Endothelial cell (in vitro differentiated cells): ENCODE measurements at regions not wholly inside any gene's neighbourhood (a gene's known extent, or its start where the extent isn't known, plus 50 kb on each side); places are given as distances from the start of the nearest gene placed in this dataset.

ENCODE experiments used
- DNase-seq: peaks from one replicate; pipeline ENCODE4 v3.0.0; 2021; ENCODE audit warnings: low spot score
- H3K27ac Mint-ChIP-seq: one replicate; pipeline ENCODE4 v1.8.0; 2021; ENCODE audit warnings: mixed read lengths, inconsistent platforms; ENCODE audit not compliant: unreplicated experiment
- H3K27me3 Mint-ChIP-seq: one replicate; pipeline ENCODE4 v1.8.0; 2021; ENCODE audit warnings: mild to moderate bottlenecking, moderate library complexity, mixed read lengths, inconsistent platforms; ENCODE audit not compliant: unreplicated experiment
- H3K36me3 Mint-ChIP-seq: one replicate; pipeline ENCODE4 v1.8.0; 2021; ENCODE audit warnings: mild to moderate bottlenecking, low read depth, mixed read lengths, inconsistent platforms; ENCODE audit not compliant: unreplicated experiment
- H3K4me1 Mint-ChIP-seq: one replicate; pipeline ENCODE4 v1.8.0; 2021; ENCODE audit warnings: mild to moderate bottlenecking, mixed read lengths, inconsistent platforms; ENCODE audit not compliant: unreplicated experiment
- H3K4me3 Mint-ChIP-seq: one replicate; pipeline ENCODE4 v1.8.0; 2021; ENCODE audit warnings: mild to moderate bottlenecking, mixed read lengths, inconsistent platforms; ENCODE audit not compliant: unreplicated experiment
- H3K9me3 Mint-ChIP-seq: one replicate; pipeline ENCODE4 v1.8.0; 2021; ENCODE audit warnings: mixed read lengths, inconsistent platforms; ENCODE audit not compliant: unreplicated experiment
- TF ChIP-seq, protein P1 (sequence below): fragments of 200-600 bp; sonication (generic); IDR thresholded peaks from one replicate; pipeline ENCODE4 v1.5.0; 2021; ENCODE audit warnings: antibody characterized with exemption; ENCODE audit not compliant: unreplicated experiment

DNA sequence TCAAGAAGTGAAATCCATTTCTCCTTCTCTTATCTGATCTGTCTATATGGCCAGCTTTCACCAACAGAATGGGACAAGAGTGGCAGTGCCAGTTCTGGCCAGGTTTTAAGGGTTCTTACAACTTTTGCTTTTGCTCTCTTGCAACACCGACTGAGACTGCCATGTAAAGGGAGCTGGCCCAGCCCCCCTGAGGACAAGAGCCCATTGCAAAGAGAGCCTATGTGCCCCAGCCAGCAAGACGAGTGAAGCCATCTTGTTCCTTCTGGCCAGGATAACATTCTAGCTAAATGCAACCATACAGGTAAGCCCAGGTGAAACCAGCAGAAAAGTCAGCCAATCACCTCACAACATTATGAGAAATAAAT, 101.0 kb upstream of the RND3 start:
- Mint-ChIP-seq H3K36me3 (no peaks in the 10 kb centered on the region), H3K27ac (no peak overlapping the region), H3K9me3 (no peaks in the 10 kb centered on the region), H3K4me1 (peaks cover under 1% of the 10 kb centered on the region), H3K4me3 (no peak overlapping the region), H3K27me3 (no peaks in the 10 kb centered on the region)
- no peak for DNase-seq
- TF ChIP-seq, protein P1, sequence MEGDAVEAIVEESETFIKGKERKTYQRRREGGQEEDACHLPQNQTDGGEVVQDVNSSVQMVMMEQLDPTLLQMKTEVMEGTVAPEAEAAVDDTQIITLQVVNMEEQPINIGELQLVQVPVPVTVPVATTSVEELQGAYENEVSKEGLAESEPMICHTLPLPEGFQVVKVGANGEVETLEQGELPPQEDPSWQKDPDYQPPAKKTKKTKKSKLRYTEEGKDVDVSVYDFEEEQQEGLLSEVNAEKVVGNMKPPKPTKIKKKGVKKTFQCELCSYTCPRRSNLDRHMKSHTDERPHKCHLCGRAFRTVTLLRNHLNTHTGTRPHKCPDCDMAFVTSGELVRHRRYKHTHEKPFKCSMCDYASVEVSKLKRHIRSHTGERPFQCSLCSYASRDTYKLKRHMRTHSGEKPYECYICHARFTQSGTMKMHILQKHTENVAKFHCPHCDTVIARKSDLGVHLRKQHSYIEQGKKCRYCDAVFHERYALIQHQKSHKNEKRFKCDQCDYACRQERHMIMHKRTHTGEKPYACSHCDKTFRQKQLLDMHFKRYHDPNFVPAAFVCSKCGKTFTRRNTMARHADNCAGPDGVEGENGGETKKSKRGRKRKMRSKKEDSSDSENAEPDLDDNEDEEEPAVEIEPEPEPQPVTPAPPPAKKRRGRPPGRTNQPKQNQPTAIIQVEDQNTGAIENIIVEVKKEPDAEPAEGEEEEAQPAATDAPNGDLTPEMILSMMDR = no peak

DNA sequence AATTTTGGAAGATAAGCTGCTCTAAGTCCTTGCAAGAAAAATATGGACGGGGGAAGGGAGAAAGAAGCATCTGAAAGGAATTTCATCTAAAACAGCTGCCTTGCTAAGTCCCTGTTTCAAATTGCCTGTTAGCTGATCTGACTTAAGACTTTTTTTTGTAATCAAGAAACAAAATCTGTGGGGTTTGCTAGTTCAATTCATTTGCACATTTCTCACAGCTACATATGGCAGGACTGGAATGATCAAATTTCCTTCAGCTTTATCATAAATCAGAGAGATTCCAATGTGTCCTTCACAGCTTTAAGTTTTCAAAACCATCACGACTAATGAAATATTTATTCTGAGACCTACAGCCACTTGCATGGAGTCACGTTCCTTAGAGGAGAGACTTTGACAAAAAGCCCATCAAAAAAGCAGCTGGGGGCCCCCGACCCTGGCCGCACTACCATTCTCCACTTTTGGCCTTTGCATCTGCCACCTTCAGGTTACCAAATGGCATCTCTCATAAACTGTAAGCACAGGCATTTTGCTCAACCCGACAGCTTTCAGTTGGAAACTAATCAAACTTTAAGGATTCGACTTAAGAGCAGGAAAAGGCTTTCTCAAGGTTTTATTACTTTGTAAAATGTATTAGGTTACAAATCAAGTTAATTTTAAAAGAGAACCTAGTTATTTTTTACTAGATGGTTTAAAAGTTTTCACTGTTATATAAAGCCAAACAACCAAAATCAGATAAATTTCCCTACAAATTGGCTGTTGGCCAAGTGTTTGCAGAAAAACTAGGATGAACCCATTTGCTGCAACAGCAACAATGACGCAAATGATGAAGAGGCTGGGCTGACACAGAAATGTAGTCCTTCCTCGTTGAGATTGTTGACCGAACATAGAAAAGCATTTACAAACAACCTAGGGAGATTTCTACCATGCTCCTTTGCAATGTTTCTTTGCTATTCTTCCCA, 100.4 kb upstream of the RND3 start:
- Mint-ChIP-seq H3K4me1 (no peaks in the 10 kb centered on the region), H3K4me3 (no peak overlapping the region), H3K27me3 (no peaks in the 10 kb centered on the region), H3K36me3 (no peaks in the 10 kb centered on the region), H3K9me3 (no peaks in the 10 kb centered on the region), H3K27ac (no peak overlapping the region)
- no peak for DNase-seq
- TF ChIP-seq, protein P1 = no peak

- H3K27ac Mint-ChIP-seq = no peak overlapping the region
These were observed 99.4 kb upstream of the RND3 start for GRCh38 chr2:150586858-150587257.

GRCh38 chr2:150585221-150585971, 97.9 kb upstream of the RND3 start:
- Mint-ChIP-seq H3K27me3 (no peaks in the 10 kb centered on the region), H3K9me3 (no peaks in the 10 kb centered on the region), H3K4me3 (no peak overlapping the region), H3K36me3 (no peaks in the 10 kb centered on the region), H3K4me1 (no peaks in the 10 kb centered on the region), H3K27ac (no peak overlapping the region)
- no peak for DNase-seq
- TF ChIP-seq, protein P1 = no peak

More at GRCh38 chr2:150586858-150587257, 99.4 kb upstream of the RND3 start:
- no peaks in the 10 kb centered on the region for H3K36me3 Mint-ChIP-seq
- TF ChIP-seq, protein P1 = no peak
- no peaks in the 10 kb centered on the region for H3K27me3 Mint-ChIP-seq
- no peaks in the 10 kb centered on the region for H3K9me3 Mint-ChIP-seq
- no peak overlapping the region for H3K4me3 Mint-ChIP-seq
- DNase-seq = no peak
- H3K4me1 Mint-ChIP-seq = no peaks in the 10 kb centered on the region
